RCC 7860 (cell line): ENCODE measurements at regions not wholly inside any gene's neighbourhood (a gene's known extent, or its start where the extent isn't known, plus 50 kb on each side); places are given as distances from the start of the nearest gene placed in this dataset.

ENCODE experiments used
- DNase-seq: peaks from one replicate; pipeline ENCODE4 v3.0.0-alpha.2; 2015; ENCODE audit warnings: low spot score
- FAIRE-seq: peaks from 2 replicates; lab custom pipeline; 2012; peaks lifted over from hg19 to GRCh38; lab: Jason Lieb, UNC

DNA sequence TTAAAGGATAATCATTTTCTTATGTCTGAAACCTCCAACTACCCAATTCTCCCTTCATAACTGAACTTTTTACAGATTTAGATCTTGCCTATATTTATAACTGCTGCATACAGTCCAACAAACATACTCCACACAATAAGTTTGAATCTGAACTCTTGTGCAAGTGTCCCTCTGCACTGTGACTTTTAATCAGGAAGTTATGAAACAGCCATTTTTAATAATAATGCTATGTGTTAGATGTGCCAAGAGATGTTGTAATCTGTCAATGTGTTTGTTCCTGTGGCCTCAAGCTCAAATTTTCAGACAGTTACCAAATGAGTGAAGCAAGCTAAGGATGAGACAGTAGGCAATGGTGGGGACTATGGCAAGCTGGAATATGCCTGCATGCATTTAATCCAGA, 57.6 kb upstream of the MTAP start:
- DNase-seq = no peak
- no peak for FAIRE-seq

DNA sequence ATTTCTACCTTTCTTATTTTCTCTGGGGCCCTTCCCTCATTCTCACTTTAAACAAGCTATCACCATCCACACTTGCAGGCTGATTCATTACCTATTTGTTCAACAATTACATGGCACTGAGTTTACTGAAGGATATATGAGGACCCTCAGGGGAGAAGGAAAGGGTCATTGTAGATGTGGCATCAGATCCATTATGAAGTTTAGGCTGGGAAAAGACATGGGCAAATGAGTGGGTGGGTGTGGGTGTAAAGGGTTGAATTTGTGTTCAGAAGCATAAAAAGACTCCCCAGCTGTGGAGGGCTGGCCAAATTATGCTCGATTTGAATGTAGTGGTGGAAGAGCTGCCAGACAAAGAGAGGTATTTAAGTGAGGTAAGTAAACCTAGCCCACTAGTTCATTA, 55.9 kb upstream of the MTAP start:
- no peak for FAIRE-seq
- DNase-seq = no peak

DNA sequence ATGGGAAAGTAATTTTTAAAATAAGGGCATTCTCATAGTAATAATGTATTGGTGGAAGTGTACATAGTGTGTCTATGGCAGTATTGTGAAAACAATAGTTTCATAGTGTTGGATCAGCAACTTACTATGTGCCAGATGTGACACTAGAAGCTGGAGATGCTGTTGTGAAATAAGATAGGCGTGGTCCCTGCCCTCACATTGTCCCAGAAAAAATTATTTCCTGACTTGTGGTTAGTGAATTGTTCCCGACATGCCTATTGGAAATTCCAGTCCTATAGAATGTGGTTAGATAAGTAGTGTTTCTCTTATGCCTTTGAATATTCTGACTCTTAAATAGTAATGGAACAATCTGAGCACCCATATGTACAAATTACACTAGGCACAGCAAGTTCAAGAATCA, 55.3 kb upstream of the MTAP start:
- DNase-seq = peak; percentile 6
- FAIRE-seq = no peak

GRCh38 chr9:21750021-21750735, 52.3 kb upstream of the MTAP start:
- DNase-seq (no peak), FAIRE-seq (no peak)

DNA sequence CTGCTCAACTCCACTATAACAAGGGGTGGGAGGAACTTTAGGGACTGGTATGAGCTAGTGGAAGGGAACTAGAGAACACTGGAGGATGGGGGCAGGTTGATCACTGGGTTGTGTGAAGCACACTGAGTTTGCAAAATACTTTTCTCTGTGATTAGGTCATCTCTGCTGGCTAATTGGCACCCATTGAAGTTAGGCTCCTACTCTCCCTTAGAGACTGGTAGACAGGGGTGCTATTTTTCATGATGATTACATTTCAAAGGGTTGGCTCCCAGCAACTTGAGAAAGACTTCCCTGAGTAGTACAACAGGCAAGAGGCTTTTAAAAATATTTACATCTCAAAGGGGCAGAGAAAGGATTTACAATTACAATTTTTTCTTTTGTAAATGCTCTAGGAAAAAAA, 50.4 kb upstream of the MTAP start:
- FAIRE-seq = no peak
- no peak for DNase-seq
